A549 (cell line): ENCODE measurements at regions not wholly inside any gene's neighbourhood (a gene's known extent, or its start where the extent isn't known, plus 50 kb on each side); places are given as distances from the start of the nearest gene placed in this dataset.

Experiments used
- BCL3 ChIP-seq: fragments of >200 bp; sonication (Bioruptor Twin); formaldehyde crosslinking; IDR thresholded peaks from 3 replicates; pipeline ENCODE4 v1.6.1; 2016
- CBX2 ChIP-seq: fragments of 200-600 bp; sonication (generic); IDR thresholded peaks from 2 replicates; pipeline ENCODE4 v1.6.1; 2016; ENCODE audit warnings: low read depth, mild to moderate bottlenecking, borderline replicate concordance
- CHD2 ChIP-seq: fragments of 150-350 bp; IDR thresholded peaks from 2 replicates; pipeline ENCODE4 v1.6.1; 2014; ENCODE audit warnings: low read length; ENCODE audit not compliant: partially characterized antibody
- CTCF ChIP-seq: fragments of >200 bp; sonication (Bioruptor Twin); formaldehyde crosslinking; IDR thresholded peaks from 3 replicates; pipeline ENCODE4 v1.5.1; 2016
- JUNB ChIP-seq: fragments of >200 bp; sonication (Bioruptor Twin); formaldehyde crosslinking; IDR thresholded peaks from 2 replicates; pipeline ENCODE4 v1.6.1; 2016
- MAX ChIP-seq: IDR thresholded peaks from 2 replicates; pipeline ENCODE4 v1.6.1; 2012
- MAZ ChIP-seq: fragments of 150-350 bp; IDR thresholded peaks from 2 replicates; pipeline ENCODE4 v1.6.1; 2014; ENCODE audit warnings: antibody characterized with exemption, low read depth, low read length, borderline replicate concordance
- MYC ChIP-seq: IDR thresholded peaks from 2 replicates; pipeline ENCODE4 v1.6.1; 2012; ENCODE audit warnings: mild to moderate bottlenecking, inconsistent platforms, low read length, improper control_type of control experiment, borderline replicate concordance
- NR3C1 ChIP-seq: fragments of >200 bp; sonication (Bioruptor Twin); formaldehyde crosslinking; IDR thresholded peaks from 3 replicates; pipeline ENCODE4 v1.6.1; 2017
- PBX3 ChIP-seq: IDR thresholded peaks from 2 replicates; pipeline ENCODE4 v1.6.1; 2012
- POLR2A ChIP-seq: IDR thresholded peaks from 2 replicates; pipeline ENCODE4 v1.6.1; 2012; ENCODE audit warnings: mild to moderate bottlenecking, low read length
- RARB ChIP-seq: fragments of 250-450 bp; sonication (Bioruptor Pico); IDR thresholded peaks from 2 replicates; pipeline ENCODE4 v1.8.0; 2021; ENCODE audit warnings: mild to moderate bottlenecking, moderate library complexity
- SMC3 ChIP-seq: fragments of >200 bp; sonication (Bioruptor Twin); formaldehyde crosslinking; IDR thresholded peaks from 3 replicates; pipeline ENCODE4 v1.6.1; 2018; ENCODE audit warnings: inconsistent platforms
- ZSCAN20 ChIP-seq: fragments of 250-450 bp; sonication (Bioruptor Pico); IDR thresholded peaks from 2 replicates; pipeline ENCODE4 v1.8.0; 2022; ENCODE audit warnings: mild to moderate bottlenecking, moderate library complexity

- TF ChIP-seq BCL3 (no peak), CTCF (no peak), MAZ (no peak), RARB (CRISPR knock-in tag) (no peak), PBX3 (no peak), CHD2 (no peak), ZSCAN20 (no peak), POLR2A (no peak), MAX (no peak), CBX2 (no peak), MYC (no peak), NR3C1 (no peak), SMC3 (no peak), JUNB (no peak)
Observed at GRCh38 chr13:107209824-107210722, 642.1 kb upstream of the ARGLU1 start.
